ENCODE measurements at regions not wholly inside any gene's neighbourhood (a gene's known extent, or its start where the extent isn't known, plus 50 kb on each side); places are given as distances from the start of the nearest gene placed in this dataset.

DNA sequence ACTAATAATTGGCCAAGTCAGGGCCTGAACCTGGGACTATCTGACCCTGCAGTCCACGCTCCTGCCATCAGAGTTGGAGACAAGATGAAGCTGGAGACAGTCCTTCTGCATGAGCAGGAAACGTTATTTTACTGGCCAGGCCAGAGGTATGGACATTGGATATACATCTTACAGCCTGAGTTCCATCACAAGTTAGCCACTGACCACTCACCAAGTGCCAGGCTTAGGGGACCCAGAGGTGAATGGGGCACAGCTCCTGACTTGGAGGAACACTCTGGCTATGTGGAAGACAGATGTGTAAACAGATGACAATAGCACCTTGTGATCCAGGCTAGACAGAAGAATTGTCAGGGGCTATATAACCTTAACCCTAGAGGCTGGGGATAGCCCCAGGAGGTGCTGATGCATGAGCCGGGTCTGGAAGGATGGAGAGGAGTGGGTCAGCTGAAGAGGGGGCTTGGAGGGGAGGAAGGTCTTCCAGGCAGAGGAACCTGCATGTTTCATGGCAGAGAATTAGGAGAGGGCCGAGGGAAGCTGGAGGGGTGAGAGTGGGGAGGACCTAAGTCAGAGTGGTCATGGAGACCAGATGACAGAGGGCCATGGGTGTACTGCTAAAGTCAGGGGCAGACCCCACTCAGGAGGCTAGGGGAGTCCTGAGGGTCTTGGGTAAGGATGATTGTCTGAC is 52.5 kb upstream of the DMRTB1 start:
- TF ChIP-seq, protein P1, sequence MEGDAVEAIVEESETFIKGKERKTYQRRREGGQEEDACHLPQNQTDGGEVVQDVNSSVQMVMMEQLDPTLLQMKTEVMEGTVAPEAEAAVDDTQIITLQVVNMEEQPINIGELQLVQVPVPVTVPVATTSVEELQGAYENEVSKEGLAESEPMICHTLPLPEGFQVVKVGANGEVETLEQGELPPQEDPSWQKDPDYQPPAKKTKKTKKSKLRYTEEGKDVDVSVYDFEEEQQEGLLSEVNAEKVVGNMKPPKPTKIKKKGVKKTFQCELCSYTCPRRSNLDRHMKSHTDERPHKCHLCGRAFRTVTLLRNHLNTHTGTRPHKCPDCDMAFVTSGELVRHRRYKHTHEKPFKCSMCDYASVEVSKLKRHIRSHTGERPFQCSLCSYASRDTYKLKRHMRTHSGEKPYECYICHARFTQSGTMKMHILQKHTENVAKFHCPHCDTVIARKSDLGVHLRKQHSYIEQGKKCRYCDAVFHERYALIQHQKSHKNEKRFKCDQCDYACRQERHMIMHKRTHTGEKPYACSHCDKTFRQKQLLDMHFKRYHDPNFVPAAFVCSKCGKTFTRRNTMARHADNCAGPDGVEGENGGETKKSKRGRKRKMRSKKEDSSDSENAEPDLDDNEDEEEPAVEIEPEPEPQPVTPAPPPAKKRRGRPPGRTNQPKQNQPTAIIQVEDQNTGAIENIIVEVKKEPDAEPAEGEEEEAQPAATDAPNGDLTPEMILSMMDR (IDR thresholded peaks at IDR 0.05; ENCODE audit: low read depth, low read length, missing control alignments) = no peak
- DNase-seq (ENCODE audit: low read depth) = no peak
- H3K4me3 ChIP-seq (ENCODE audit: low read depth, low read length) = no peak overlapping the region

DNA sequence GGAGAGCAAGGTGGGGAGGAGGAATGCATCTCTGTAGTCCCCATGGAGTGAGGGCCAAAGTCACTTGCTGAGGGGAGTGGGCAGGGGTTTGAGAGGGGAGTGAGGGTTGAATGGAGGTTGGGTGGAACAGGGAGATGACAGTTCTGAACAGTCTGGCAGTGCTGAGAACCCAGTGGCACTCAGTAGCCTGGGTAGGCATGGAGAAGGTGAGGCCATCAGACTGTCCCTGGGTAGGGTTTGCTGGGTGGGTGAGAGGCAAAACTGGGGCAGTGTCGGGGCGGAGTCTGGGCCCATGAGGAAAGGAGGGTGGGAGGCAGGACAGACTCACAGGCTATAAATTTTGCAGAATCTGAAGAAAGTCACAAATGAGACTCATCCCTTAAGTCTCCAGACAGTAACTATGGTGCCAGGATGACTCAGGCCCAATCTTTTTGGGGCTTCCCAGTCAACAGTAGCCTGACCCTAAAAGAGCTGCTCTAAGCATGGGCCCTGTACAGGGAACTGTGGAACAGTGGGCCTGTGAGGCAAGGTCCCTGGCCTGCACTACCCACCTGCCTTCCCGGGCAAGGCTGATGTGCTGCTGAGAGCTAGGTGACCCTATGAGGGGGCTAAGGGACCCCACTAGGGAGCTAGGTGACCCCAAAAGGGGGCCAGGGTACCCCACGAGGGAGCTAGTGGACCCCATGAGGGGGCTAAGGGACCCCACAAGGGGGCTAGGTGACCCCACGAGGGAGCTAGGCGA is 51.0 kb upstream of the DMRTB1 start:
- H3K4me3 ChIP-seq (ENCODE audit: low read depth, low read length) = no peak overlapping the region
- TF ChIP-seq, protein P1 (IDR thresholded peaks at IDR 0.05; ENCODE audit: low read depth, low read length, missing control alignments) = no peak
- DNase-seq (ENCODE audit: low read depth) = no peak

DNA sequence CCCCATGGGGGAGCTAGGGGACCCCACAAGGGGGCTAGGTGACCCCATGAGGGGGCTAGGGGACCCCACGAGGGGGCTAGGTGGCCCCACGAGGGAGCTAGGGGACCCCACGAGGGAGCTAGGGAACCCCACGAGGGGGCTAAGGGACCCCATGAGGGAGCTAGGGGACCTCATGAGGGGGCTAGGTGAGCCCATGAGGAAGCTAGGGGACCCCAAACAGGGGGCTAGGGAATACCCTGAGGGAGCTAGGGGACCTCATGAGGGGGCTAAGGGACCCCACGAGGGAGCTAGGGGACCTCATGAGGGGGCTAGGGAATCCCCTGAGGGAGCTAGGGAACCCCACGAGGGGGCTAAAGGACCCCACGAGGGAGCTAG is 50.5 kb upstream of the DMRTB1 start:
- TF ChIP-seq, protein P1 (IDR thresholded peaks at IDR 0.05; ENCODE audit: low read depth, low read length, missing control alignments) = no peak
- no peak overlapping the region for H3K4me3 ChIP-seq (ENCODE audit: low read depth, low read length)
- DNase-seq (ENCODE audit: low read depth) = no peak

DNA sequence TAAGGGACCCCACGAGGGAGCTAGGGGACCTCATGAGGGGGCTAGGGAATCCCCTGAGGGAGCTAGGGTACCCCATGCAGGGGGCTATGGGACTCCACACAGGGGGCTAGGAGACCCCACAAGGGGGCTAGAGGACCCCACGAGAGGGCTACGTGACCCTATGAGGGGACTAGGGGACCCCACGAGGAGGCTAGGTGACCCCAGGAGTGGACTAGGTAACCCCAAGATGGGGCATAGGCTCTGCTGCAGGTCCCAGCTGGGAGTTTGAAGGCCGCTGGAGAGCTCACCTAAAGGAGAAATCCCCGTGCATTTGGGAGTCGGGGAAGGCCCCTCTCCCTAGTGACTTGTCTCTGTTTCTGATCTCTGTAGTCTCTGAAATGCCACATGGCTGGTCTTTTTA is 50.0 kb upstream of the DMRTB1 start:
- DNase-seq (ENCODE audit: low read depth) = no peak
- TF ChIP-seq, protein P1 (IDR thresholded peaks at IDR 0.05; ENCODE audit: low read depth, low read length, missing control alignments) = no peak
- H3K4me3 ChIP-seq (ENCODE audit: low read depth, low read length) = no peak overlapping the region
